ENCODE measurements at regions not wholly inside any gene's neighbourhood (a gene's known extent, or its start where the extent isn't known, plus 50 kb on each side); places are given as distances from the start of the nearest gene placed in this dataset.
A peak's percentile ranks its signal among the peaks of the same experiment; 100 is the strongest.
"Not testable (repeated sequence)": the region's sequence is repeated elsewhere in the genome, so short reads cannot be mapped to it uniquely, and the experiment has no call there.

GRCh38 chr1:176396604-176397395, 66.2 kb upstream of the PAPPA2 start:
- not testable (repeated sequence) for DNase-seq (ENCODE audit: low spot score)

- DNase-seq (ENCODE audit: low spot score): no peak
These were observed 71.4 kb upstream of the PAPPA2 start for GRCh38 chr1:176391621-176392020.

DNA sequence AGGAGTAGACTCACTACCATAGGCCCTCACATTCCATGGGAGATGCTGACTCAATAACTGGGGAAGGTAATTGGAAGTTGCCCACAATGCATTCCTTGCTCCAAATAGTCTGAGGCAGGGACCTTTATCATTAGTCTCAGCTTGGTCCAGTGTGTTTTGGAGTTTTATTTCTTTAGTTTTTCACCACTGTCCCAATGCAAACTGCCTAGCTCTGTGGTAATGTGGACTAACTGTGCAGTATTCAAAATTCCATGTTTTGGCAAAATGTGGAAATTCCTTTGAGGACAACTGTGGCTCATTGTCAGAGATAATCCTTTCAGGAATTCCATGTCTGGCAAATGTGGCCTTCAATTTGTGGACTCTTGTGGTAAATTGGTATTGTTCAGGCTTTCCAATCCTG, 78.1 kb upstream of the PAPPA2 start:
- DNase-seq (ENCODE audit: low spot score): no peak

DNA sequence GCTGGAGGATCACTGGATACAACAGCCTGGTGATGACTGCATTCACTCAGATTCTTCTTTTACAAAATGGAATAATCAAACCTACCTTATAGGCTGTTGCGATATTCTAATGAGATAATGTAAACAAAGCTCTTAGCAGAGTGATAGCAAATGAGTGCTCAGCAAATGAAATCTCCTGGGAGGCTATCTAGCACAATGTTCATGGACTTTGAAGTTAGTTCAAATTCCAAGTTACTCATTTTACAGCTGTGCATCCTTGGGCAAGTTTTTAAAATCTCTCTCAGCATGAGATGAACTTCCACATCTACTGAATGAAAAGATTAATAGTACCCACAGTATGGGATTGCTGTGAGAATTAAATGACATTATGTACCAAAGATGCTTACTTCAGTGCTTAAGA, 80.8 kb upstream of the PAPPA2 start:
- DNase-seq (ENCODE audit: low spot score): no peak

DNA sequence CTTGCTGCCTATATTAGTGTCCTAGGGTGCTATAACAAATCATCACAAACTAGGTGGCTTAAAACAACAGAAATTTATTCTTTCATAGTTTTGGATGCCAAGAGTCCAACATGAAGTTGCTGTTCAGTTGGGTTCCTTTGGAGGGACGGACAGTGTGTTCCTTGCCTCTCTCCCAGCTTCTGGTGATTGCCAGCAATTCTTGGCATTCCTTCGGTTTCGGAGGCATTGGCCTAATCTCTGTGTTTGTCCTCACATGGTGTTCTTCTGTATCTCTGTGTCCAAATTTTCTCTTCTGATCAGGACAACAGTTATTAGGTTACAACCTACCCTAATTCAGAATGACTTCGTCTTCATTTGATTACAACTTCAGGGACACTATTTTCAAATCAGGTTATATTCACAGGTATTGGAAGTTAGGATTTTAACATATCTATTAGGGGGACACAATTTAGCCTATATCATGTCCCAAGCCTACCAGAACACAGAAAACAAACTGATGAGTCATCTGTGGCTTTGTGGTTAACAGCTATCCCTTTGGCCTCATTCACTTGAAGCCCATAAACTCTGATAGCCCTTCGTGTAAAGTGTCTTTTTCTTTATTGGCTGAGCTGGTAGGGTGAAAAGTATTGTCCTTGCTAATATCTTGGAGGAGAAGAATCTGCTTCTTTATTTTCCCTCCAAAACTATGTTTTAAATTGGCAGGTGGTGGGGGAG, 83.2 kb upstream of the PAPPA2 start:
- no peak for DNase-seq (ENCODE audit: low spot score)

- peak; percentile 57 for DNase-seq (ENCODE audit: low spot score)
These were observed 87.9 kb upstream of the PAPPA2 start for GRCh38 chr1:176374967-176375569.

- no peak for DNase-seq (ENCODE audit: low spot score)
These were observed 98.6 kb upstream of the PAPPA2 start for GRCh38 chr1:176364236-176364905.

- not testable (repeated sequence) for DNase-seq (ENCODE audit: low spot score)
These were observed 113.8 kb upstream of the PAPPA2 start for GRCh38 chr1:176349135-176349715.

DNA sequence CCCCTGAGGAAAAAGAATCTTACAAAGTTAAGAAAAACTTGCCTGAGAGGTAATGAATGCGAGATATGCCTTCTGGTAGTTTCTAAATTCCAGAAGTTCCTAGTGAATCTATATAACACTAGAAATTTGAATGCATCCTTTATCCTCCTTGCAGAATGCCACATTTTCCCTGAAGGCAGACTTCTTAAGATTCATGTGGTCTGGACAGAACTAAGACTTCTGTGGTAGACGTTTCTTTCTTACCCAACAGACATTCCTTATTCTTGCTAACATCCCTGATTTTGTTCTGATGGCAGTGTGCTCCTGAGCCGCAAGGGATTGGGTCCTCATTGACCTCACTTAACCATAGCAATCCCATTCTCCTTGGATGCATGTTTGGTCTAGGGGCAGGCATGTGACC, 121.3 kb upstream of the PAPPA2 start:
- no peak for DNase-seq (ENCODE audit: low spot score)

DNA sequence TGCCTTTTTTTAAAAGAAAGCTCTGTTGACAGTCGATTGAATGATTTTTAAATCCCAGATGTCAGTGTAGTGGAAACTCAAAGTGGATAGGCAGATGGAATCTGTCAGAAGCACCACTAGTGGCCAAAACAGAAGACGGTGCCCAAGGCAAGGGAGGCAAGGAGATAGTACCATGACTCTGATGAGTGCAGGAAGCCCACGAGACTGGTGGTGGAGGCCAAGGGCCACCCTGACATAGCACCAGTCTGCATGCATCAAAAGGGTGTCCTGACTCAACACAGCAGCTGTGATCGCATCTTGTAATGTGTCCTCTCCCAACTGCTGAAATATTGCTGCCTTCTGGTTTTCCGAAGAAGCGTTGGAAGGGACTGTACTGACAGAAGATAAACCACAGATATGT, 124.1 kb upstream of the PAPPA2 start:
- DNase-seq (ENCODE audit: low spot score): no peak

DNA sequence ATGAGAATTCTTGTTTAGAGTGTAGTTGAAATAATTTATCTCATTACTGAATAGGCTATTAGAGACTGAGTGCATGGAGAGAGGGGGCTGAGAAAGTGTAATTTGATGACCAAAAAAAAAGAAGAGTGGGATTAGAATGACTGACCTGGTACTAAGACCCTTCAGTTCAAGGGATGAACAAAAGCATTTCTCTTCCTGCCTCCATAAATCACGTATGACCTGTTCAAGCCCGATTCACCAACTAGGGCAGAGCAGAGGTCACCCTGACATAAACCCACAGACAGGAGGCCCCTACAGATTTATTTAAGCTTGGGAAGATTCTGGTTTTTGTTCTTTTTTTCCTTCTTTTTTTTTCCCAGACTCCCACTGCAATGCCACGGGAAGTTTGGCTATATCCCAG, 123.7 kb upstream of the COP1 start:
- DNase-seq (ENCODE audit: low spot score): no peak

DNA sequence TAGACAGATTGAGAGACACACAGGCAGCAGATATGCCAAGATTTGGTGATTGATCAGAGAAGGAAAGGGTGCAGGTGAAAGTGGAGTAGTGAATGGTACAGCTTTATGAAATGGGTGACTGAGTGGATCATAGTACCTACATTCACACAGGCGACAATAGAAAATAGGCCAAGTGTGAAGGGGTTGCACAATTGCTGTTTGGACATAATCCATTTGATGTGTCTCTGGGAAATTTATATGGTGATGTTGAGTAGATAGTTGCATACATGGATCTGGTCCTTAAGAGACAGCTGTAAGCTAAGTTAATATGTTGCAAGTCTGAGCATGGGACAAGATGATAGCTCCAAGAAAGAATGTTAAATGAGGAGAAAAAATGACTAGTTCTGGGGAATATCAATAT, 118.6 kb upstream of the COP1 start:
- DNase-seq (ENCODE audit: low spot score): no peak

- DNase-seq (ENCODE audit: low spot score): no peak
These were observed 116.4 kb upstream of the COP1 start for GRCh38 chr1:176323472-176323871.

GRCh38 chr1:176315519-176316220, 108.6 kb upstream of the COP1 start:
- no peak for DNase-seq (ENCODE audit: low spot score)

DNA sequence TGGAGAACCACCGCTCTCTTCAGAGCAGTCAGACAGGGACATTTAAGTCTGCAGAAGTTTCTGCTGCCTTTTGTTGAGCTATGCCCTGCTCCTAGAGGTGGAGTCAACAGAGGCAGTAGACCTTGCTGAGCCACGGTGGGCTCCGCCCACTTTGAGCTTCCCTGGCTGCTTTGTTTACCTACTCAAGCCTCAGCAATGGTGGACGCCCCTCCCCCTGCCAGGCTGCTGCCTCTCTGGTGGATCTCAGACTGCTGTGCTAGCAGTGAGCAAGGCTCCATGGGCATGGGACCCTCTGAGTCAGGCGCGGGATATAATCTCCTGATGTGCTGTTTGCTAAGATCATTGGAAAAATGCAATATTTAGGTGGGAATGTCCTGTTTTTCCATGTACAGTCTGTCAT, 89.5 kb upstream of the COP1 start:
- DNase-seq (ENCODE audit: low spot score): not testable (repeated sequence)

DNA sequence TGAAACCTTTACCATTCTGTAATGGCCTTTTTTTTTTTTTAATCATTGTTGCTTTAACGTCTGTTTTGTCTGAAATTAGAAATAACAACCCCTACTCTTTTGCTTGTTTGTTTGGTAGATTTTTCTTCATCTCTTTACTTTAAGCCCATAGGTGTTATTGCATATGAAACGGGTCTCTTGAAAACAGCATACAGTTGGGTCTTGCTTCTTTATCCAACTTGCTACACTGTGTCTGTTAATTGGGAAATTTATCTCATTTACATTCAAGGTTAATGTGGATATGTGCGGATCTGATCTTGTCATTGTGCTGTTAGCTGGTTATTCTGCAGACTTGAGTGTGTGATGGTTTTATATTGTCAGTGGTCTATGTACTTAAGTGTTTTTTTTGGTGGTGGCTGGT, 78.9 kb upstream of the COP1 start:
- no peak for DNase-seq (ENCODE audit: low spot score)

GRCh38 chr1:176271572-176271971, 64.5 kb upstream of the COP1 start:
- no peak for DNase-seq (ENCODE audit: low spot score)
